Fibroblast of pulmonary artery (primary cell): ENCODE measurements at regions not wholly inside any gene's neighbourhood (a gene's known extent, or its start where the extent isn't known, plus 50 kb on each side); places are given as distances from the start of the nearest gene placed in this dataset.

Experiments used
- DNase-seq: peaks from one replicate; pipeline ENCODE4 v3.0.0-alpha.2; 2010; ENCODE audit warnings: low read depth
- H3K4me3 ChIP-seq: replicated peaks from 2 replicates; pipeline ENCODE4 v1.5.1; 2011; ENCODE audit warnings: low read depth, mild to moderate bottlenecking, control low read depth, low read length, moderate library complexity
- TF ChIP-seq, protein P1 (sequence below): IDR thresholded peaks from 2 replicates; pipeline ENCODE4 v1.5.1; 2011; ENCODE audit warnings: mild to moderate bottlenecking, control low read depth, low read length, inconsistent platforms; ENCODE audit errors: missing control alignments

DNA sequence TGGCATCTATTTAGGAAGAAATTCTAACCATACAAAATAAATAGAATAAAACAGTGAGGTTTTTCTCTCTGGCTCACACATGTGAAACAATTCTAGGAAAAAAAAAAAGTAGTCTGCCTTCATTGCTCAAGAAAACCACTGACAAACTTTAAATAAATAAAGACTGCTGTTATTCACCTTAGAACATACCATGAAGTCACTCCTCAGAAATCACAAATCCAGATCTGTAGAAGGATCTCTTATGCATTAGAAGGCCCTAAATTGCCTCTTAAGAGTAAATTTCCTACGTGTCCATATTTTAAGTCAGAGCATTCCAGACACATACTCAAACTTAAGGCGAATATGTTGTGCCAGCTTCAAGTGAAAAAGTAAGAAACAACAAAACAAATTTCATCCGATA, 217.3 kb downstream of the ZIC4 start:
- no peak overlapping the region for H3K4me3 ChIP-seq
- no peak for DNase-seq
- TF ChIP-seq, protein P1, sequence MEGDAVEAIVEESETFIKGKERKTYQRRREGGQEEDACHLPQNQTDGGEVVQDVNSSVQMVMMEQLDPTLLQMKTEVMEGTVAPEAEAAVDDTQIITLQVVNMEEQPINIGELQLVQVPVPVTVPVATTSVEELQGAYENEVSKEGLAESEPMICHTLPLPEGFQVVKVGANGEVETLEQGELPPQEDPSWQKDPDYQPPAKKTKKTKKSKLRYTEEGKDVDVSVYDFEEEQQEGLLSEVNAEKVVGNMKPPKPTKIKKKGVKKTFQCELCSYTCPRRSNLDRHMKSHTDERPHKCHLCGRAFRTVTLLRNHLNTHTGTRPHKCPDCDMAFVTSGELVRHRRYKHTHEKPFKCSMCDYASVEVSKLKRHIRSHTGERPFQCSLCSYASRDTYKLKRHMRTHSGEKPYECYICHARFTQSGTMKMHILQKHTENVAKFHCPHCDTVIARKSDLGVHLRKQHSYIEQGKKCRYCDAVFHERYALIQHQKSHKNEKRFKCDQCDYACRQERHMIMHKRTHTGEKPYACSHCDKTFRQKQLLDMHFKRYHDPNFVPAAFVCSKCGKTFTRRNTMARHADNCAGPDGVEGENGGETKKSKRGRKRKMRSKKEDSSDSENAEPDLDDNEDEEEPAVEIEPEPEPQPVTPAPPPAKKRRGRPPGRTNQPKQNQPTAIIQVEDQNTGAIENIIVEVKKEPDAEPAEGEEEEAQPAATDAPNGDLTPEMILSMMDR: no peak

DNA sequence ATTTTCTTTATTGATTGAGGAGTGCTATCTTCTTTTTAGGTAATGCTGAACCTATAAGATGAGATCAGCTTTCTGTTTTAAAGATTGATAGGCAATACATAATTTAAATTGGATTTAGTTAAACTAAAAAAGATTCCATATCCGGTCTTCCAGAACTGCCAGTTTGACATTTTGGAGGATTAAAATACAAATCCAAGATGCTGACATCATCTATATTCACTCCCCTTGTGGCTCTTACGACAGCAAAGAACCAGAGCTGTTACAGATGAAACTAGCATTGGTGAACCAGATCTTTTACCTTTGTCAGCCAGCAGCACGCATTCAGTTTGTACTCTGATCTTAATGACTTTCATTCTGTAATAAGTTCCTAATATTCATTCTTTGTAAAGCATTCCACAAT, 218.7 kb downstream of the ZIC4 start:
- H3K4me3 ChIP-seq: no peak overlapping the region
- DNase-seq: no peak
- TF ChIP-seq, protein P1: no peak

DNA sequence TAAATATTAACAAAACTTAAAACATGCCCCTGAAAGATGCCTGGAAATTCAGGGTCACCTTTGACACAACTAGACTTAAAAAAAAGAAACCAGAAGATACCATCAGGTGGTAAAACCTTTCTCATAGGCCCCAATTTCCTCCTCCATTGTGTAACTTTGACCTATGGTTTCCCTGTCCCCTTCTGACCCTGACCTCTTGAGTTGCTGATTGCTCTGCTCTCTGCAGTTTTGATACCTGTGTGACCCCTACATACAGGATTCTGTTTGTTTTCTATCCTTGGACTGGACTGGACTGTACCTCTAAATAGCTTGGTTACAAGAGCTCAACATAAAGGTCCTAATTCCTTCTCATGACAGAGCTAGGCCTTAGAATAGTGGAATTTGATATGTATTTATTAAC, 220.6 kb downstream of the ZIC4 start:
- H3K4me3 ChIP-seq: no peak overlapping the region
- DNase-seq: no peak
- TF ChIP-seq, protein P1: no peak

DNA sequence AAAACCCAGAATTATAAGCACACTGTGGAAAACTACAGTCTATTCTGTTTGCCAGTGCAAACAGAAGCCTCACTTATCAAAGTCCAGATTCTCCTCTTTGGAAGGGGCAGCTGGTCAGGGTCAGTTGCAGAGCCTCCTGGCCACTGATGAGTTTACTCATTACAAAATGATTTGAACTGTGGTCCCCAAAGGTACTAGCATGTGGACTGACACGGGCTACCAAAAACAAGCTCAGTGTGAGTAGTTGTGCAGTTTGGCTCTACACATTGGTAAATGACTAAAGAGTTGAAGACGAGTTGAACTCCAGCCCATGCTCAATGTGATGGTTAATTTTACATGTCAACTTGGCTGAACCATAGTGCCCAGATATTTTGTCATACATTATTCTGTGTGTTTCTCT, 221.5 kb downstream of the ZIC4 start:
- no peak overlapping the region for H3K4me3 ChIP-seq
- no peak for DNase-seq
- TF ChIP-seq, protein P1: no peak

DNA sequence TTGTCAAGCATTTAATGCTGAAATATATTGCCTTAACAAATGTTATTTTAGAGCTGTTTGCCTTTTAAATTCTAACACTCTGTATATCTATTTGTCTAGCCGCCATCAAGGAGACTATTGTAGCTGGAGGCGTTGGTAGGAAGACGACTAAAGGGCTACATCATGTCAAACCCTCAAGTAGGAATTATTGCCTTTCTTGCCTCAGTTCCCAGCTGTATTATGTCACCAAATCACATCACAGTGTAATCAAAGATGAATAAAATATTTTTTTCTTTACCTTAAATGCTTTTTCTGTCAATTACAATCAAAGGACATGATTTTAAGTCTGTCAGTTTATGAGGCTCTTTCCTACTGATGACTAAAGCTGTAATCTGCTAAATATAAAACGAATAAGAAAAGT, 233.1 kb downstream of the ZIC4 start:
- TF ChIP-seq, protein P1: no peak
- DNase-seq: no peak
- H3K4me3 ChIP-seq: no peak overlapping the region

DNA sequence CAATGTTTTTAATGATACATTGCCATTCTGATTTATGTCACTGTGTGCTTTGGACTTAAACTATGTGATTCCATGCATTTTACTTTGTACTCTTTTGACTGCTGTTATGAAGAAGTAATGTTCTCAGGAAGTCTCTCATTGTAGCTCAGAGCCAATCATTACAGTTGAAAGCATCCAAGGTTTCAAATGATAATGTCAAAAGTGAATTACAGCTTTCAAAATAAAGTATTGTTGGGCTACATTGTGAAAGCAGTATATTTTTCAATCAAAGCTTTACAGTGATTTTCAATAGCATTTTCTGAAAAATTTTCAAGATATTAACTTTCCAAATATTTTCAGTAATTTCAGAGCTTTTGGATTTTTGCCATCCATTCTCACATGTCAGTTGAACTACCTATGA, 243.6 kb downstream of the ZIC4 start:
- DNase-seq: no peak
- H3K4me3 ChIP-seq: no peak overlapping the region
- TF ChIP-seq, protein P1: no peak

DNA sequence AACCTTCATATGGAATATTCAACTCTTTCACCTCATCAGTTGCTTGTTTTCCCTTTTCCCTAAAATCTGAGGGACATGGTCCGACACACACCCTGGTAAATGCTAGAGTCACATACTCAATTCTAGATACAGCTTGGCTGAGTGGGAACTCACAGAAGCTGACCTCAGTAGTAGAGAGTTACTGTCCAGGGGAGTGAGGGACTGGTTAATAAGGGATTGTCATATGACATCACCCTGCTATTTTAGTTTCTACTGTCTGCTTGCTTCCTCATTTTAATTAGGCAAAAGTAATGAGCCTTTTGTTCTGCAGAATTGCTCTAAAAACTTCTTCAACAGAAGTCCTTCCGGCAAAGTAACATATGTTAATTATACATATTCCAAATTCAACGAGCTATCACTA, 244.5 kb downstream of the ZIC4 start:
- TF ChIP-seq, protein P1: no peak
- H3K4me3 ChIP-seq: no peak overlapping the region
- no peak for DNase-seq
